GM12892 (cell line): ENCODE measurements at regions not wholly inside any gene's neighbourhood (a gene's known extent, or its start where the extent isn't known, plus 50 kb on each side); places are given as distances from the start of the nearest gene placed in this dataset.

Source experiments
- POLR2A ChIP-seq: IDR thresholded peaks from 2 replicates; pipeline ENCODE4 v1.6.1; 2011; ENCODE audit warnings: low read depth, low read length, control low read depth
- POLR2AphosphoS5 ChIP-seq: IDR thresholded peaks from 2 replicates; pipeline ENCODE4 v1.6.1; 2011; ENCODE audit warnings: low read depth, low read length, control low read depth

DNA sequence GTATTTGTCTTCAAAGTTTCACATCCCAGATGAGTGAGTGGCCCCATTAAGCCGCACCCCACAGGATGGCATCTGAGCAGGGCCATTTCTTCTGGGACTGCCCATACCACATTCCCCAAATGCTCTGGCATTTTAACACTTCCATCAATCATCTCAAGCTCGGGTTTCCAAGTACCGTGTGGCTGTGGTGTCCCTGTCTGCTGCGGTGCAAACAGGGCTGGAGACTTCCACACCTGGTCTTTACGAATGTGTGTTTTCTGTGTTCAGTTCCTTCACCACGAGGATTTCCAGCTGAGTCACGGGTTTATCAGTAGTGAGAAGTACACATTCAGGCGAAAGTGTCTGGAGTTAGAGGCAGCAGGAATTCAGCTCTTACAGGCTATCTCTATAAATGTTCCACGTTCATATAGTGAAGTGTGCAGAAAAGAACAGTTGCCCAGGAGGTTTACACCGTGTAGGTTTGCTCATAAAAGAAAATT, 195.2 kb downstream of the RHOU start:
- TF ChIP-seq POLR2A (no peak), POLR2AphosphoS5 (no peak)
